GM19023 (cell line): ENCODE measurements at regions not wholly inside any gene's neighbourhood (a gene's known extent, or its start where the extent isn't known, plus 50 kb on each side); places are given as distances from the start of the nearest gene placed in this dataset.

Source experiments
- ATAC-seq: cut with Tn5 transposase; IDR thresholded peaks from one replicate; pipeline ENCODE4 v1.9.1; 2021; ENCODE audit warnings: mild to moderate bottlenecking, moderate library complexity; ENCODE audit not compliant: unreplicated experiment

- no peak for ATAC-seq
Observed at GRCh38 chr5:124245276-124245675, 501.2 kb downstream of the ZNF608 start.

- ATAC-seq, result no peak
Observed at GRCh38 chr5:124240732-124241131, 505.7 kb downstream of the ZNF608 start.

GRCh38 chr5:124239572-124239971, 506.9 kb downstream of the ZNF608 start:
- ATAC-seq, result no peak

GRCh38 chr5:124238350-124238749, 508.1 kb downstream of the ZNF608 start:
- ATAC-seq, result no peak

- no peak for ATAC-seq
Observed at GRCh38 chr5:124237206-124237695, 509.2 kb downstream of the ZNF608 start.

GRCh38 chr5:124236361-124237205, 509.9 kb downstream of the ZNF608 start:
- no peak for ATAC-seq

GRCh38 chr5:124235576-124235975, 510.9 kb downstream of the ZNF608 start:
- ATAC-seq, result no peak

- ATAC-seq, result no peak
Observed at GRCh38 chr5:124234770-124235562, 511.5 kb downstream of the ZNF608 start.

GRCh38 chr5:124234022-124234769, 512.2 kb downstream of the ZNF608 start:
- no peak for ATAC-seq

GRCh38 chr5:124232515-124232914, 513.9 kb downstream of the ZNF608 start:
- ATAC-seq, result no peak

- ATAC-seq, result no peak
Observed at GRCh38 chr5:124231802-124232201, 514.6 kb downstream of the ZNF608 start.

- ATAC-seq, result no peak
Observed at GRCh38 chr5:124231230-124231629, 515.2 kb downstream of the ZNF608 start.

- no peak for ATAC-seq
Observed at GRCh38 chr5:124230456-124230855, 516.0 kb downstream of the ZNF608 start.

- ATAC-seq, result no peak
Observed at GRCh38 chr5:124229352-124229751, 517.1 kb downstream of the ZNF608 start.

GRCh38 chr5:124227914-124228313, 518.5 kb downstream of the ZNF608 start:
- ATAC-seq, result no peak

- ATAC-seq, result no peak
Observed at GRCh38 chr5:124220418-124220817, 526.0 kb downstream of the ZNF608 start.

- no peak for ATAC-seq
Observed at GRCh38 chr5:124212934-124213333, 533.5 kb downstream of the ZNF608 start.

- ATAC-seq, result no peak
Observed at GRCh38 chr5:124210111-124210910, 536.1 kb downstream of the ZNF608 start.

- no peak for ATAC-seq
Observed at GRCh38 chr5:124207118-124207517, 539.3 kb downstream of the ZNF608 start.

- ATAC-seq, result no peak
Observed at GRCh38 chr5:124206540-124206939, 539.9 kb downstream of the ZNF608 start.
